HAP-1 (cell line): ENCODE measurements at regions not wholly inside any gene's neighbourhood (a gene's known extent, or its start where the extent isn't known, plus 50 kb on each side); places are given as distances from the start of the nearest gene placed in this dataset.

Source experiments
- DNase-seq, 2 experiments: peaks; one replicate each; pipeline ENCODE4 v3.0.0-alpha.2; 2016 to 2020; ENCODE audit warnings: low spot score in 2 of 2
- H3K27me3 ChIP-seq: fragments of 250-450 bp; sonication (Bioruptor Pico); 2 replicates; pipeline ENCODE4 v1.5.1; 2020; ENCODE audit warnings: low read depth, mild to moderate bottlenecking, moderate library complexity
- H3K36me3 ChIP-seq: fragments of 250-450 bp; sonication (Bioruptor Pico); replicated peaks from 2 replicates; pipeline ENCODE4 v1.5.1; 2020; ENCODE audit warnings: mild to moderate bottlenecking
- H3K4me1 ChIP-seq: fragments of 250-450 bp; sonication (Bioruptor Pico); 2 replicates; pipeline ENCODE4 v1.5.1; 2020; ENCODE audit warnings: mild to moderate bottlenecking
- H3K4me3 ChIP-seq: fragments of 250-450 bp; sonication (Bioruptor Pico); 2 replicates; pipeline ENCODE4 v1.5.1; 2020; ENCODE audit warnings: mild to moderate bottlenecking, moderate library complexity
- H3K9me3 ChIP-seq: fragments of 250-450 bp; sonication (Bioruptor Pico); 2 replicates; pipeline ENCODE4 v1.5.1; 2020; ENCODE audit warnings: mild to moderate bottlenecking, moderate library complexity
- in situ Hi-C: fragments of 300-500 bp; cut with MboI; formaldehyde crosslinking; loops from 3 replicates; pipeline ENCODE4 v1.14.3; 2020; ENCODE audit warnings: low sequenced_read_pairs, inconsistent platforms, mixed read lengths

DNA sequence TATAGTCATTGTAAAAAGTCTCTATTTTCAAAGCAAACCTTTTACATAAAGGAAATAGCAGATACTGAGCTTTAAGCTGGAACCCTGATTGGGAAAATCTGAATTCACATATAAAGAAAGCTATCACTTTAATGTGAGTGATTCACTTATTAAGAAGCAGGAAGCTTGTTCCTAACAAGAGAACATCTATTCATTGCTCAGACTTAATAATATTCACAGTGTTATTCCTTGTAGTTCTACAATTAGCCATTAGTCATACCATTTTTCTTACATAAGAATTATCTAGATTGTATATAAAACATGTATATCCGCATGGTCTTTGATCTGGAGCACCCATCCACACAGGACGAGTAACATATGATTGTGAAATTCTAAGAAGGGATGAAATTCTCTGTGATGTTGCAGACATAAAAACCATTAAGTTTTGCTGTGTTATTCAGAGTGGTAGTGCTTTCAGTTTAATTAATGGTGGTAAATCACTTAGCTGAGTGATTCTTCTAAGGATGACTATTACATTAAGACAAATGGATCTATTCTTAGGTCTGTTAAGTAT, 71.1 kb upstream of the FOXQ1 start:
- peaks cover 2% of the 10 kb centered on the region; the same call in 1 of the 2 replicates for H3K27me3 ChIP-seq
- no peak for DNase-seq
- in situ Hi-C loops: no loop called here
- H3K36me3 ChIP-seq: no peaks in the 10 kb centered on the region
- no peaks in the 10 kb centered on the region for H3K9me3 ChIP-seq
- H3K4me3 ChIP-seq: no peak overlapping the region
- H3K4me1 ChIP-seq: no peaks in the 10 kb centered on the region

DNA sequence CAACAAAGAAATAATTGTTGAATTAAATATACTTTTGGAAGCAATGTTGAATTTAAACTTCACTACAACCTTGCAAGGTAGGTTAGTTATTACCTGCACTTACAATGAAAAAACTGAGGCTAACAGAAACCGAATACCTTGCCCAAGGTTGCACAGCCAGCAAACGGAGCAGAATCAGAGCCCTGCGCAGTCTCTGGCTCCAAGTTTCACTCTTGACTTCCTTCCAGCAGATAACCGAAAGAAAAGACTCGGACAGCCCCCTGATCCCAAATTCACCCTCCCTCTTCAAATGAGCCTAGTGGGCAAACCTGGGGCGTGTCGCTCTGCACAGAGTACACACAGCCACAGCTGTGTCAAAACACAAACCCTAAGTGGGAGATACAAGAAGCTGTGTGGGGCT, 72.1 kb upstream of the FOXQ1 start:
- in situ Hi-C loops: no loop called here
- DNase-seq: no peak

DNA sequence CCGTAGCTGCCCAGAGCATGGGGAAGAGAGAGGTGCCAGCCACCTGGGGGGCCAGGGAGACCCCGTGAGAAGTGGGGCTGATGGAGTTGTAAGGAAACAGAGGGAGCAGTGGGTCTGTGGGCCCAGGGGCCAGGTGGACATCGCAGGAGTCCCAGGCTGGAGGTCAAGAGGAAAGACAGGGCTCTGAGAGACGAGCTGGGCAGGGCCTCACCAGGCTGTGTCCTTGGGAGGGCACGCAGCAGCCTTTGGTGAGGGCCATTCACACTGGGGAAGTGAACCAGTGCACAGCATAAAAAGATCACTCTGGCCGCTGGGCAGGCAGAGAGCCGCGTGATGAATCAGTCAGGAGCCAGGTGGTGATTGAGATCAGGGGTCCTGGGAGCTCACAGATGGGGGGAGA, 73.9 kb upstream of the FOXQ1 start:
- Histone ChIP-seq H3K4me1 (no peaks in the 10 kb centered on the region), H3K36me3 (no peaks in the 10 kb centered on the region), H3K27me3 (peaks cover 2% of the 10 kb centered on the region; the same call in 1 of the 2 replicates), H3K9me3 (no peaks in the 10 kb centered on the region), H3K4me3 (no peak overlapping the region)
- DNase-seq: no peak
- in situ Hi-C loops: no loop called here

More for the DNA sequence above, 72.1 kb upstream of the FOXQ1 start:
- Histone ChIP-seq H3K4me1 (no peaks in the 10 kb centered on the region), H3K36me3 (no peaks in the 10 kb centered on the region), H3K9me3 (no peaks in the 10 kb centered on the region), H3K27me3 (peaks cover 2% of the 10 kb centered on the region; the same call in 1 of the 2 replicates), H3K4me3 (no peak overlapping the region)

DNA sequence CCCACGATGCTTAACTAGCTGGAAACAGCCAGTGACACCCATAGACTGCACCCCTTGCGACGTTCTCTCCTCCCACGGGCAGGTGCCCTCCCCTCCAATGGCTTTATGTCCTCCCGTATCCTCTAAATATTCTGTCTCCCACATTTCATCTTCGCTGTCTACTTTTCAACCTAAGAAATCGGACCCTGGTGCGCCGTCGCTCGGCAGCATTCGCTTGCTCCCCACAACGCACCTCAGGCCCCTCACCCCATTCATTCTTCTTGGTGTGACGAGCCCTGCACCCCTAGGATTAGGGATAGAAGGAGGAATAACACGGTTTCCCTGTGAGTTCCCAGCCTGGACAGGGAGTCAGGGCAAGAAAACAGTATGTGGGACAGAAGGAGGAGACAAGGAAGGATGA, 74.3 kb upstream of the FOXQ1 start:
- no peak for DNase-seq
- Histone ChIP-seq H3K4me3 (no peak overlapping the region), H3K9me3 (no peaks in the 10 kb centered on the region), H3K36me3 (no peaks in the 10 kb centered on the region), H3K4me1 (no peaks in the 10 kb centered on the region), H3K27me3 (peaks cover 2% of the 10 kb centered on the region; the same call in 1 of the 2 replicates)
- in situ Hi-C loops: no loop called here

DNA sequence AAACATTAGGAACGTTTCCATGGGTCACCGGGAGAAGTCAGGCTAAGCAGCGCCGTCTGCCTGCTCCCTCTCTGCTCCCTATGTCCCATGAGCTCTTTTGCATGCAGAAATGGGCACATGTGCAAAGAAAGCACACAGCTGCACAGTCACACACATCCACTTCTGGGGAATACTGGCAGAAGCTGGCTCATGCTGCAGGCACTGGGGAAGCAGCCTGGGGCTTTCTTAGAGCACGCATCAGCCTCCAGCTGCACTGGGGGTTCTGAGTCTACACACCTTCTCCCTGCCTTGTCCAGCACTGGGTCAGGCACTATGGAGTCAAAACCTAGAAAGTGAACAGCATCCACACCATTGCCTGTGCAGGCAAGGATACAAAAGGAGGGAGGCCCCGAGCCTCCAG, 76.1 kb upstream of the FOXQ1 start:
- no peaks in the 10 kb centered on the region for H3K36me3 ChIP-seq
- no peaks in the 10 kb centered on the region for H3K4me1 ChIP-seq
- no peak overlapping the region for H3K4me3 ChIP-seq
- DNase-seq: no peak
- H3K27me3 ChIP-seq: peaks cover 8% of the 10 kb centered on the region; the same call in 1 of the 2 replicates
- no peaks in the 10 kb centered on the region for H3K9me3 ChIP-seq
- in situ Hi-C loops: no loop called here

DNA sequence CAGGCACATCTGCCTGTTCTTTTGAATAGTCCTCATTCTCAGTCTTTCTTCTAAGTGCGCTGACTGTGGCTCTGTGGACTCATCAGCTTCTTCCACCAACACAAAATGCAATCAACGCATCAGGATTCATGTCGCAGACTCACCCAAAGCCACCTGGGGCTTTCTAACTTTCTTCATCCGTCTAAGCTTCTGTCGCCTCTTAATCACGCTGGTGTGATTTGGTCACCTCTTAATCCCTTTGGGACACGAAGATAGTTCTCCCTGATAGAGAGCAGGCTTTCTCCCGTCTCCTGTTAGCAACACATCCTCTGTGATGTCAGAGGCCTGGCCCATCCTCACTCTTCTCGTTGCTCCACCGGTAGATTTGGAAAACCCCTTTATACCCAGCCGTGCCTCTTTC, 78.0 kb upstream of the FOXQ1 start:
- Histone ChIP-seq H3K4me1 (no peaks in the 10 kb centered on the region), H3K36me3 (no peaks in the 10 kb centered on the region), H3K4me3 (no peak overlapping the region), H3K9me3 (no peaks in the 10 kb centered on the region), H3K27me3 (peaks cover 10% of the 10 kb centered on the region; the same call in 1 of the 2 replicates)
- DNase-seq: no peak
- in situ Hi-C loops: no loop called here

DNA sequence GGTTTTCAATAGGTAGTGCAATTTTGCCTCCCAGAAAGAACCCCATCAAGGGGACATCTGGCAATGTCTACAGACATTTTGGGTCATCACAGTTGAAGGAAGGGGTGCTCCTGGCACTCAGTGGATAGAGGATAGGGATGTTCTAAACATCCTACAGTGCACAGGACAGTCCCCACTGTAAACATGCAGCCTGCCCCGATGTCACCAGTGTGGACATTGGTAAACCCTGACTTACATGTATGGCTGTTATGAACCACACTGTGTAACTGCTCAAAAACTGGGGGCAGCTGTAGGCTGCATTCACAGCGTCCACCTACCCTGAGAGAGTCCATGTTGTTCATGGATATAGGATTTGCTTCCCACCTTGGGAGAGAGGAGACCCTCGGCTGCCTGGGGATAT, 79.3 kb upstream of the FOXQ1 start:
- no peak for DNase-seq
- H3K4me3 ChIP-seq: no peak overlapping the region
- no peaks in the 10 kb centered on the region for H3K36me3 ChIP-seq
- peaks cover 10% of the 10 kb centered on the region; the same call in 1 of the 2 replicates for H3K27me3 ChIP-seq
- H3K4me1 ChIP-seq: no peaks in the 10 kb centered on the region
- no peaks in the 10 kb centered on the region for H3K9me3 ChIP-seq
- in situ Hi-C loops: no loop called here

DNA sequence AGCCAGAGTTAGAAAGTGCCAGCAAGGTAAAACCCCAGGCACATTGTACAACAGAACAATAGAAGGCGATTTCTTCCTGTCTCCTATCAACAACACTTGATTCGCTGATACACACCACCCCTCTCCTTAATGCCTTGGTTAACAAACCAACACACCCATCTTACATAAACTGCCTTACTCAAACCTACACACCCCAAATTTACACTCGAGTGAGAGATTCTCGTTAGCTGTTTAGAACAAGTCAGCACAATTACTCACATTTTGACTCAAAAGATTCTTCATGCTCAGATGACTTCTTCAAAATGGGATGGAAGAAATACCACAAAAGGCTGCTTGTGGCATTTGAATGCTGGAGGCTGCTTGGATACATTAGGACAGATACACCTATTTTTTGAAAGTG, 80.0 kb upstream of the FOXQ1 start:
- no peak for DNase-seq
- H3K36me3 ChIP-seq: no peaks in the 10 kb centered on the region
- H3K9me3 ChIP-seq: no peaks in the 10 kb centered on the region
- H3K4me1 ChIP-seq: no peaks in the 10 kb centered on the region
- H3K4me3 ChIP-seq: no peak overlapping the region
- H3K27me3 ChIP-seq: peaks cover 10% of the 10 kb centered on the region; the same call in 1 of the 2 replicates
- in situ Hi-C loops: no loop called here

DNA sequence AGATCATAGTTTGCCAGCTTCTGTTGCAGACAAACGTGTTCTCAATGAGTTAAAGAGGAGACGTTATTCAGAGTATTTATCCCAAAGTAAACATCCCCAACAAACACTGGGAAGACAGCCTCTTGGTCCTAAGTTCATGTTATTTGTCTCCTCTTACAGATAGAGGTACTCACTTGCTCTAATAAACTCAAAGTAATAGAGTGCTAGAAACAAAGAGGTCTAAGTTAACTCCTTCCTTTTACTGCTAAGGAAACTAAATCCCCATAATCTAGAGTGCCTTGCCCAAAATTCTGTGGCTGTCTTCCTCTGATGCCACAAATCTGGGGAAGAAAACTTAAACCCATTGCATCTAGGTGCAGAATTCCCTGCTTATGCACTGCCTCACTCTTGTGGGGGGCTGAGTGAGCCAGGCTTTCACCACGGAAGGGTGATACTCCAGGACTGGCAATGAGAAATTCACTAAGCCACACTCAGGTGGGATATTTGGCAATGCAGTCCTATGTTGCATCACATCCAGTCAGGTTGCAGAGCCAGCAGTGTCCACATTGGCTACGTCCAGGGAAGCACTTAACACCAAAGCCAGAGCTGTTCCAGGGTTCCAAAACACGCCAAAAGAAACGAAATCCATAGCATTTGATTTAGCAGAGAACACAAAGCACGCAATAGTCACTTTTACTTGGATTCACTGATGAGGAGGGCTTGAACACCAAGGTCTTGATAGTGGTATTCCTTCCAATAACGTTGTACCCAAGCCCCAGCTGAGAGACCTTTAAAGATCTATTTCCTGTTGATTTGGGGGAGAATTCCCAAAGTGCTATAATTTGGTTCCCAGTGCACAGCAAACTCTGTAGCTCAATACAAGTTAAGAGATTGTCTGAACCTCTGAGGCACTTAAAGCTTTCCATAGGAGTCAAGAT, 81.0 kb upstream of the FOXQ1 start:
- Histone ChIP-seq H3K4me1 (no peaks in the 10 kb centered on the region), H3K27me3 (peaks cover 10% of the 10 kb centered on the region; the same call in 1 of the 2 replicates), H3K9me3 (no peaks in the 10 kb centered on the region), H3K36me3 (no peaks in the 10 kb centered on the region), H3K4me3 (no peak overlapping the region)
- DNase-seq: no peak
- in situ Hi-C loops: no loop called here

DNA sequence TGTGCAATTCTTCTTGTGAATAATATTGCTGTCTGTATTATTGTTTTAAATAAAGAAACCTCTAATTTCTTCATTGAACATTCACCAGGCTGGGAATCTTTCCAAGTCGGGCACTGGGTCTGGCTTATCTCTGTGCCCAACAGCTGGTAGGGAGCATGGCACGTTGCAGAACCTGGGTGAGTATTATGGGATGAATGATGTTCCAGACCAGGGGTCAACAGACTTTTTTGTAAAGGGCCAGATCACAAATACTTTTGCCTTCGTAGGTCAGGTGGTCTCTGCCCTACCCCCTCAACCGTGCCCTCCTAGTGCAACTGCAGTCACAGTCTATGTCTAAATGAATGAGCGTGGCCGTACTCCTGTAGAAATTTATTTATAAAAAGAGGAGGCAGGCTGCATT, 81.6 kb upstream of the FOXQ1 start:
- H3K9me3 ChIP-seq: no peaks in the 10 kb centered on the region
- in situ Hi-C loops: no loop called here
- DNase-seq: no peak
- H3K27me3 ChIP-seq: peaks cover 10% of the 10 kb centered on the region; the same call in 1 of the 2 replicates
- H3K4me3 ChIP-seq: no peak overlapping the region
- no peaks in the 10 kb centered on the region for H3K4me1 ChIP-seq
- no peaks in the 10 kb centered on the region for H3K36me3 ChIP-seq

DNA sequence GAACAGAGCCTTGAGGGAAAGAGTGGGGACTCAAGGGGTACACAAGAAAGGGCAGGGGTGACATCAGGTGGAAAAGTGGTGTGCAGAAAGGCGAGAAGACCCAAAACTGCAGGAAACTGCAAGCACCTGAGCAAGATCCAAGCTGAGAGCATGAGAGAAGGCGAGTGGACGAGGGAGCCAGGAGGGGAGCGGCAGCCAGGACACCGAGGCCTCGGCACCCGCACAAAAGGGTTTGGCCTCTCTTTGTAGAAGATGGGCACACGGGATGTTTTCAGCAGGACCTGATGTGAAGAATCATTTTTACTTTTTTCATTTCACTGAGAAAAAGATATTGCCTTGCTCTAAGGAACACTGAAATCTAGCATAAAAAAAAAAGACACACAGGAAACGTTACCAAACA, 82.1 kb upstream of the FOXQ1 start:
- no peak for DNase-seq
- no peaks in the 10 kb centered on the region for H3K9me3 ChIP-seq
- peaks cover 10% of the 10 kb centered on the region; the same call in 1 of the 2 replicates for H3K27me3 ChIP-seq
- no peaks in the 10 kb centered on the region for H3K4me1 ChIP-seq
- in situ Hi-C loops: no loop called here
- no peaks in the 10 kb centered on the region for H3K36me3 ChIP-seq
- H3K4me3 ChIP-seq: no peak overlapping the region

DNA sequence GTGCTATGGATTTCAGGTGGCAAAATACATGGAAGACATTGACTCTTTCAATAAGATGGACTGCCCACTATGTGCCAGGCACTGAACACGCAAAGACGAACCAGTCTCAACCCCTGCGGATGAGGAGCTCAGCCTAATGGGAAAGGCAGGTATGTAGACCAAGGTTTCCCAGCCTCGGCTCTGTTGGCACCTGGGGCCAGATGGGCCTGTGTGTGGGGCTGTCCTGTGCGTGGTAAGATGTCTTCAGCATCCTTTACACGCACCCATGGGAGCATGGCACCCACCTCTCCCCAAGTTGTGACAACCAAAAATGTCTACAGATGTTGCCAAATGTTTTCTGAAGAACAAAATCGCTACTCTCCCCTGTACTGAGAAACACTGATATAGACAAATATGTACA, 82.6 kb upstream of the FOXQ1 start:
- Histone ChIP-seq H3K9me3 (no peaks in the 10 kb centered on the region), H3K4me1 (no peaks in the 10 kb centered on the region), H3K27me3 (peaks cover 10% of the 10 kb centered on the region; the same call in 1 of the 2 replicates), H3K4me3 (no peak overlapping the region), H3K36me3 (no peaks in the 10 kb centered on the region)
- no peak for DNase-seq
- in situ Hi-C loops: no loop called here

DNA sequence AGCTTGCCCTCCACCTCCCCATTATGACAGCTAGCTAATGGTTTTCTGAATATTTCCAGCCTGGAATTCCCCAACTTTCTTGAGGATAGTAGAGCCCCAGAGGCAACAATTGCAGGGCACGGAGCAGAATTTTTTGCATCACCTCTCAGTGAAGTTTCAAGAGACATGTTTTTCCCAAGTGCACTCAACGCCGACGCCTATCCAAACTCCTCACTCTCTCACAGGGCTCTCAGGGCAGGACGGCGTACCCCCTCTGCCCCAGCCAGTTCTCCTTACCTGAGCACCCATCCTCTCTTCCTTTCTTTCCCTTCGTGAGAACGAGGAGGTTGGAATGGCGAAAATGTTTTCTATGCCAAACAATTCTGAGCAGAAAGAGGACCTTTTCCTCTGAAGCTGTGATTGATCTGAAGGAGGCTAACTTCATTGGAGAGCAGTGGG, 83.1 kb upstream of the FOXQ1 start:
- no peak overlapping the region for H3K4me3 ChIP-seq
- H3K36me3 ChIP-seq: no peaks in the 10 kb centered on the region
- DNase-seq: no peak
- no peaks in the 10 kb centered on the region for H3K9me3 ChIP-seq
- peaks cover 10% of the 10 kb centered on the region; the same call in 1 of the 2 replicates for H3K27me3 ChIP-seq
- H3K4me1 ChIP-seq: no peaks in the 10 kb centered on the region
- in situ Hi-C loops: no loop called here
